Astrocyte of the cerebellum (primary cell): ENCODE measurements at regions not wholly inside any gene's neighbourhood (a gene's known extent, or its start where the extent isn't known, plus 50 kb on each side); places are given as distances from the start of the nearest gene placed in this dataset.

ENCODE experiments used
- DNase-seq: peaks from one replicate; pipeline ENCODE4 v3.0.0-alpha.2; 2011; ENCODE audit warnings: low read depth
- H3K4me3 ChIP-seq: 2 replicates; pipeline ENCODE4 v1.5.1; 2011; ENCODE audit warnings: mild to moderate bottlenecking, low read depth, low read length, moderate library complexity
- in situ Hi-C: cut with HindIII; loops from 2 replicates; pipeline ENCODE4 v1.10.0; 2017; ENCODE audit warnings: low sequenced_read_pairs
- TF ChIP-seq, protein P1 (sequence below): IDR thresholded peaks from 2 replicates; pipeline ENCODE4 v1.5.1; 2012; ENCODE audit warnings: low read length, low read depth, moderate library complexity, mild to moderate bottlenecking; ENCODE audit errors: missing control alignments

DNA sequence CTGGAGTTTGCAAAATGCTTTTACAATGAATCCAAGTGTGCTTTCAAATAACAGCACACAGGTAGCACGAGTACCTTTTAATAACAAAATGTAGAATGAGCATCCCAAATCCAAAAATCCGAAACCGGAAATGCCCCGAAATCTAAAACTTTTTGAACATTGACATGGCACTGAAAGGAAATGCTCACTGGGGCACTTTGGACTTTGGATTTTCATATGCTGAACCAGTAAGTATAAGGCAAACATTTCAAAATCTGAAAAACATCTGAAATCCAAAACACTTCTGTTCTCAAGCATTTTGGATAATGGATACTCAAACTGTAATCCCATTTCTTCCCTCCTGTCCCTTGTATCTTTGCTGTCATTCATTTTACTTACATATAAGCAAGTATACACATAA is 50.1 kb downstream of the GCNT4 start:
- in situ Hi-C loops = no loop called here
- H3K4me3 ChIP-seq = no peak overlapping the region
- no peak for DNase-seq
- TF ChIP-seq, protein P1, sequence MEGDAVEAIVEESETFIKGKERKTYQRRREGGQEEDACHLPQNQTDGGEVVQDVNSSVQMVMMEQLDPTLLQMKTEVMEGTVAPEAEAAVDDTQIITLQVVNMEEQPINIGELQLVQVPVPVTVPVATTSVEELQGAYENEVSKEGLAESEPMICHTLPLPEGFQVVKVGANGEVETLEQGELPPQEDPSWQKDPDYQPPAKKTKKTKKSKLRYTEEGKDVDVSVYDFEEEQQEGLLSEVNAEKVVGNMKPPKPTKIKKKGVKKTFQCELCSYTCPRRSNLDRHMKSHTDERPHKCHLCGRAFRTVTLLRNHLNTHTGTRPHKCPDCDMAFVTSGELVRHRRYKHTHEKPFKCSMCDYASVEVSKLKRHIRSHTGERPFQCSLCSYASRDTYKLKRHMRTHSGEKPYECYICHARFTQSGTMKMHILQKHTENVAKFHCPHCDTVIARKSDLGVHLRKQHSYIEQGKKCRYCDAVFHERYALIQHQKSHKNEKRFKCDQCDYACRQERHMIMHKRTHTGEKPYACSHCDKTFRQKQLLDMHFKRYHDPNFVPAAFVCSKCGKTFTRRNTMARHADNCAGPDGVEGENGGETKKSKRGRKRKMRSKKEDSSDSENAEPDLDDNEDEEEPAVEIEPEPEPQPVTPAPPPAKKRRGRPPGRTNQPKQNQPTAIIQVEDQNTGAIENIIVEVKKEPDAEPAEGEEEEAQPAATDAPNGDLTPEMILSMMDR = no peak

GRCh38 chr5:74995926-74996325 is 56.4 kb downstream of the GCNT4 start:
- no peak for DNase-seq
- in situ Hi-C loops = no loop called here
- H3K4me3 ChIP-seq = no peak overlapping the region

DNA sequence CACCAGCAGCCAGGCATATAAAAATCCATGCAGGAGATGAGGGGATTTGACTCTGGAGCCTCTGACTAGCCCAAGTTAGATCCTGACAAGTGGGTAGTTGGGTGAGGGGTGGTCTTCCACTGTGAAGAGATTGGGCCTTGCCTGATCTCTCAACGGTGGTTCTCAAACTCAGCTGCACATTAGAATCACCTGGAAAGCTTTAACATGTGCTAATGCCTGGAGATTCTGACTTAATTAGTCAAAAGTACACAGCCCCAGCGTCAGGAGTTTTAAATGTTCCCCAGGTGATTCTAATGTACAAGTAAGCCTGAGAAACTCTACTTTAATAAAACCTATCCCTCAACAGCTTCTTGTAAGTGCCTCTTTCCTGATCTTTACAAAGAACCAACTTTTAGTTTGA is 57.5 kb downstream of the GCNT4 start:
- H3K4me3 ChIP-seq = no peak overlapping the region
- TF ChIP-seq, protein P1 = no peak
- DNase-seq = no peak
- in situ Hi-C loops = no loop called here

More at GRCh38 chr5:74995926-74996325, 56.4 kb downstream of the GCNT4 start:
- TF ChIP-seq, protein P1 = no peak

DNA sequence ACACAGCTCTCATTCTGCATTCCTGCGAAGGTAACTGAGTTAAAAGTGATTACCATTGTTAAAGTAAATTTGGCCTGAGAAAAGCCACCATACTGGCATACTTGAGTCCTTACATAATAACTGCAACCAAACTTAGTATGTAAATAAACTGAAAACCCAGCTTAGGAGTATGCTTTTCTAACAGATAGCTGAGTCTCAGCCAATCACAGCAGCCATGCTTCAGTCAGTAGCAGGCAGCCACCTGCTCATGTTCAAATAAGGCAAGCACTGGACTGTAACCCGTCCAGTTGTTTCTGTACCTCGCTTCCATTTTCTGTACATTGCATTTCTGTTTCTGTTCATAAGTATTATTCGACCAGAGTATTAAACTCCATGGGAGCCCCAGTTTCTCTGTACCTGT is 58.6 kb downstream of the GCNT4 start:
- DNase-seq = no peak
- TF ChIP-seq, protein P1 = no peak
- in situ Hi-C loops = no loop called here
- H3K4me3 ChIP-seq = no peak overlapping the region

GRCh38 chr5:74992791-74993190 is 59.6 kb downstream of the GCNT4 start:
- H3K4me3 ChIP-seq = no peak overlapping the region
- TF ChIP-seq, protein P1 = no peak
- in situ Hi-C loops = no loop called here
- DNase-seq = no peak

DNA sequence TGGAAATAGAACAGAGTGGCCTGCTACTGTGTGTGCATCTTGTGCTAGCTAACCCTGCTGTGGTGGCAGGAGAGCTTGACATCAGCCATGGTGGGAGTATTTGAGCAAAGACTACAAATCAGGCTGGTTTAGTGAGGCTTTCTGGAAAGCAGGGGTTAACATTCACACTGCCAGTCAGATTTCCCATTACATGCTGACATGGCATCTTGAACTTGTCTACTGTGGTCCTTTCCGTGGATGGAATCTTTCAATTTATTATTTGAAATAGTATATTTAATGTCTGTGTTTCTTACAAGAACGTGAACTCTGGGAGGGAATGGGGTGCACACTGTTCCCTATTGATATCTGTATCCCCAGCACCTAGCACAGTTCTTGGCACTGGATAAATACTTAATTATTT is 60.8 kb downstream of the GCNT4 start:
- TF ChIP-seq, protein P1 = no peak

DNA sequence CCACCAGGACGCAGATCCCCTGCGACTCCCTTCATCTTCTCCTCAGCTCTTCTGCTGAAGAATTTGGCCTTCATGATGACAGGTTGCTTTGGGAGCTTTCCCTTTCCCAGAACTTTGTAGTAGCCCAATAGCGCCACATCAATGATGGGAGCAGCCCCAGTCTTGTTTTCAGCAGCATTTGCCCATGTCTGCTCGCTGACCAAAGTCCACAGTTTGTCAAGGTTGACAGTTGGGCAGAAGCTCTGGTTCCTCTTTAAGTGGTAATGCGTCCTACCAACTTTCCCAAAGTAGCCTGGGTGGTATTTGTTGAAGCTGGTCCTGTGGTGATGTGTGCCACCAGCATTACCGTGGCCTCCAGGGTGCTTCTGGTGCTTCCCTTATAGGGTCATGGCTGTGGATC is 62.2 kb downstream of the GCNT4 start:
- TF ChIP-seq, protein P1 = no peak

More for the DNA sequence above, 60.8 kb downstream of the GCNT4 start:
- DNase-seq = no peak
- H3K4me3 ChIP-seq = no peak overlapping the region
- in situ Hi-C loops = no loop called here

More for the DNA sequence above, 62.2 kb downstream of the GCNT4 start:
- in situ Hi-C loops = no loop called here
- no peak for DNase-seq
- no peak overlapping the region for H3K4me3 ChIP-seq
